MG63 (cell line): ENCODE measurements at regions not wholly inside any gene's neighbourhood (a gene's known extent, or its start where the extent isn't known, plus 50 kb on each side); places are given as distances from the start of the nearest gene placed in this dataset.
A peak's percentile ranks its signal among the peaks of the same experiment; 100 is the strongest.

Experiments used
- DNase-seq: peaks from one replicate; pipeline ENCODE4 v3.0.0-alpha.2; 2020
- H3K27me3 ChIP-seq: fragments of 250-450 bp; sonication (Bioruptor Pico); 2 replicates; pipeline ENCODE4 v1.5.1; 2020; ENCODE audit warnings: mild to moderate bottlenecking, moderate library complexity
- H3K36me3 ChIP-seq: fragments of 250-450 bp; sonication (Bioruptor Pico); 2 replicates; pipeline ENCODE4 v1.5.1; 2020; ENCODE audit warnings: mild to moderate bottlenecking, moderate library complexity
- H3K4me3 ChIP-seq: fragments of 250-450 bp; sonication (Bioruptor Pico); 2 replicates; pipeline ENCODE4 v1.5.1; 2020; ENCODE audit warnings: mild to moderate bottlenecking, moderate library complexity
- H3K9me3 ChIP-seq: fragments of 250-450 bp; sonication (Bioruptor Pico); 2 replicates; pipeline ENCODE4 v1.5.1; 2020; ENCODE audit warnings: mild to moderate bottlenecking, moderate library complexity

GRCh38 chr2:217095511-217096205 lies 235.8 kb upstream of the TNP1 start:
- no peak for DNase-seq
- H3K36me3 ChIP-seq: no peaks in the 10 kb centered on the region
- H3K4me3 ChIP-seq: no peak overlapping the region
- no peaks in the 10 kb centered on the region for H3K9me3 ChIP-seq
- H3K27me3 ChIP-seq: no peaks in the 10 kb centered on the region

GRCh38 chr2:217092710-217093379 lies 233.0 kb upstream of the TNP1 start:
- Histone ChIP-seq H3K27me3 (no peaks in the 10 kb centered on the region), H3K36me3 (no peaks in the 10 kb centered on the region), H3K9me3 (no peaks in the 10 kb centered on the region), H3K4me3 (no peak overlapping the region)
- no peak for DNase-seq

GRCh38 chr2:217091531-217091930 lies 231.7 kb upstream of the TNP1 start:
- DNase-seq: no peak
- no peaks in the 10 kb centered on the region for H3K9me3 ChIP-seq
- no peaks in the 10 kb centered on the region for H3K27me3 ChIP-seq
- H3K36me3 ChIP-seq: no peaks in the 10 kb centered on the region
- no peak overlapping the region for H3K4me3 ChIP-seq

- Histone ChIP-seq H3K27me3 (no peaks in the 10 kb centered on the region), H3K4me3 (no peak overlapping the region), H3K9me3 (no peaks in the 10 kb centered on the region), H3K36me3 (no peaks in the 10 kb centered on the region)
- DNase-seq: no peak
These were observed 231.0 kb upstream of the TNP1 start for GRCh38 chr2:217090884-217091283.

GRCh38 chr2:217090024-217090473 lies 230.2 kb upstream of the TNP1 start:
- no peak for DNase-seq
- H3K4me3 ChIP-seq: no peak overlapping the region
- no peaks in the 10 kb centered on the region for H3K9me3 ChIP-seq
- H3K36me3 ChIP-seq: no peaks in the 10 kb centered on the region
- H3K27me3 ChIP-seq: no peaks in the 10 kb centered on the region

GRCh38 chr2:217086718-217087117 lies 226.9 kb upstream of the TNP1 start:
- Histone ChIP-seq H3K9me3 (no peaks in the 10 kb centered on the region), H3K36me3 (no peaks in the 10 kb centered on the region), H3K4me3 (no peak overlapping the region), H3K27me3 (no peaks in the 10 kb centered on the region)
- no peak for DNase-seq

- Histone ChIP-seq H3K9me3 (no peaks in the 10 kb centered on the region), H3K27me3 (no peaks in the 10 kb centered on the region), H3K36me3 (no peaks in the 10 kb centered on the region), H3K4me3 (no peak overlapping the region)
- DNase-seq: no peak
These were observed 226.2 kb upstream of the TNP1 start for GRCh38 chr2:217086038-217086522.

GRCh38 chr2:217085543-217085942 lies 225.7 kb upstream of the TNP1 start:
- Histone ChIP-seq H3K9me3 (no peaks in the 10 kb centered on the region), H3K36me3 (no peaks in the 10 kb centered on the region), H3K27me3 (no peaks in the 10 kb centered on the region), H3K4me3 (no peak overlapping the region)
- DNase-seq: no peak

GRCh38 chr2:217081799-217082198 lies 221.9 kb upstream of the TNP1 start:
- H3K36me3 ChIP-seq: no peaks in the 10 kb centered on the region
- no peak for DNase-seq
- H3K4me3 ChIP-seq: no peak overlapping the region
- no peaks in the 10 kb centered on the region; the same call in 1 of the 2 replicates for H3K9me3 ChIP-seq
- no peaks in the 10 kb centered on the region for H3K27me3 ChIP-seq

GRCh38 chr2:217079165-217079564 lies 219.3 kb upstream of the TNP1 start:
- Histone ChIP-seq H3K36me3 (no peaks in the 10 kb centered on the region), H3K4me3 (no peak overlapping the region), H3K27me3 (no peaks in the 10 kb centered on the region), H3K9me3 (no peaks in the 10 kb centered on the region; the same call in 1 of the 2 replicates)
- peak; percentile 77 for DNase-seq

- Histone ChIP-seq H3K27me3 (no peaks in the 10 kb centered on the region), H3K36me3 (no peaks in the 10 kb centered on the region), H3K4me3 (no peak overlapping the region), H3K9me3 (no peaks in the 10 kb centered on the region; the same call in 1 of the 2 replicates)
- peak; percentile 25 for DNase-seq
These were observed 218.1 kb upstream of the TNP1 start for GRCh38 chr2:217077831-217078407.

- no peaks in the 10 kb centered on the region; the same call in 1 of the 2 replicates for H3K9me3 ChIP-seq
- no peak for DNase-seq
- no peaks in the 10 kb centered on the region for H3K36me3 ChIP-seq
- no peak overlapping the region for H3K4me3 ChIP-seq
- no peaks in the 10 kb centered on the region for H3K27me3 ChIP-seq
These were observed 216.9 kb upstream of the TNP1 start for GRCh38 chr2:217076657-217077232.

GRCh38 chr2:217076058-217076435 lies 216.2 kb upstream of the TNP1 start:
- Histone ChIP-seq H3K27me3 (no peaks in the 10 kb centered on the region), H3K36me3 (no peaks in the 10 kb centered on the region), H3K9me3 (no peaks in the 10 kb centered on the region; the same call in 1 of the 2 replicates), H3K4me3 (no peak overlapping the region)
- no peak for DNase-seq

- no peaks in the 10 kb centered on the region for H3K27me3 ChIP-seq
- peak; percentile 39 for DNase-seq
- H3K36me3 ChIP-seq: no peaks in the 10 kb centered on the region
These were observed 215.6 kb upstream of the TNP1 start for GRCh38 chr2:217075268-217076057.

GRCh38 chr2:217074576-217075255 lies 214.9 kb upstream of the TNP1 start:
- no peak overlapping the region for H3K4me3 ChIP-seq
- H3K9me3 ChIP-seq: no peaks in the 10 kb centered on the region; the same call in 1 of the 2 replicates
- no peaks in the 10 kb centered on the region for H3K36me3 ChIP-seq
- no peaks in the 10 kb centered on the region for H3K27me3 ChIP-seq
- no peak for DNase-seq

More at GRCh38 chr2:217075268-217076057, 215.6 kb upstream of the TNP1 start:
- no peak overlapping the region for H3K4me3 ChIP-seq
- no peaks in the 10 kb centered on the region; the same call in 1 of the 2 replicates for H3K9me3 ChIP-seq

GRCh38 chr2:217071416-217071815 lies 211.6 kb upstream of the TNP1 start:
- H3K4me3 ChIP-seq: no peak overlapping the region
- DNase-seq: no peak
- peaks cover 13% of the 10 kb centered on the region for H3K9me3 ChIP-seq
- H3K36me3 ChIP-seq: no peaks in the 10 kb centered on the region
- no peaks in the 10 kb centered on the region for H3K27me3 ChIP-seq
